Vagina (tissue), 2 donors: ENCODE measurements at regions not wholly inside any gene's neighbourhood (a gene's known extent, or its start where the extent isn't known, plus 50 kb on each side); places are given as distances from the start of the nearest gene placed in this dataset.
"Not testable (repeated sequence)": the region's sequence is repeated elsewhere in the genome, so short reads cannot be mapped to it uniquely, and the experiment has no call there.

ENCODE experiments used
- DNase-seq, 2 donors: peaks; one replicate each; pipeline ENCODE4 v3.0.0-alpha.2; 2017; ENCODE audit errors: extremely low spot score in 2 of 2
- H3K27ac ChIP-seq: fragments of 200-600 bp; sonication (generic); one replicate; pipeline ENCODE4 v1.5.1; 2019
- H3K27me3 ChIP-seq: fragments of 200-600 bp; sonication (generic); one replicate; pipeline ENCODE4 v1.5.1; 2019
- H3K36me3 ChIP-seq, 2 donors: fragments of 200-600 bp; sonication (generic); one replicate each; pipeline ENCODE4 v1.5.1; 2017 to 2019
- H3K4me1 ChIP-seq: fragments of 200-600 bp; sonication (generic); one replicate; pipeline ENCODE4 v1.5.1; 2019
- H3K4me3 ChIP-seq, 2 donors: fragments of 200-600 bp; sonication (generic); 1 replicate in 1 of 2; 2 replicates in 1 of 2; pipeline ENCODE4 v1.5.1; 2016 to 2019
- H3K9me3 ChIP-seq: fragments of 200-600 bp; sonication (generic); one replicate; pipeline ENCODE4 v1.5.1; 2019
- POLR2A ChIP-seq, 2 donors: fragments of 450-650 bp; IDR thresholded peaks; one replicate each; pipeline ENCODE4 v1.6.1; 2017; ENCODE audit warnings: antibody characterized with exemption in 2 of 2, mild to moderate bottlenecking in 2 of 2, moderate library complexity in 2 of 2
- POLR2AphosphoS5 ChIP-seq, 2 donors: sonication (generic); formaldehyde crosslinking; IDR thresholded peaks; one replicate each; pipeline ENCODE4 v1.9.0; 2017; ENCODE audit warnings: antibody characterized with exemption in 2 of 2, mild to moderate bottlenecking in 2 of 2, low read depth in 1 of 2; ENCODE audit not compliant: insufficient read depth in 1 of 2
- intact Hi-C: fragments of 100-400 bp; cut with DNase I; formaldehyde crosslinking; loops from one replicate; pipeline ENCODE4 v1.15.1; 2023
- TF ChIP-seq, protein P1 (sequence below), 3 experiments: fragments of 450-650 bp in 2 of 3; fragments of 200-600 bp in 1 of 3; sonication (generic) in 1 of 3; IDR thresholded peaks; one replicate each; pipeline ENCODE4 v1.5.1; 2017 to 2019; ENCODE audit warnings: antibody characterized with exemption in 3 of 3, mild to moderate bottlenecking in 2 of 3, moderate library complexity in 2 of 3

DNA sequence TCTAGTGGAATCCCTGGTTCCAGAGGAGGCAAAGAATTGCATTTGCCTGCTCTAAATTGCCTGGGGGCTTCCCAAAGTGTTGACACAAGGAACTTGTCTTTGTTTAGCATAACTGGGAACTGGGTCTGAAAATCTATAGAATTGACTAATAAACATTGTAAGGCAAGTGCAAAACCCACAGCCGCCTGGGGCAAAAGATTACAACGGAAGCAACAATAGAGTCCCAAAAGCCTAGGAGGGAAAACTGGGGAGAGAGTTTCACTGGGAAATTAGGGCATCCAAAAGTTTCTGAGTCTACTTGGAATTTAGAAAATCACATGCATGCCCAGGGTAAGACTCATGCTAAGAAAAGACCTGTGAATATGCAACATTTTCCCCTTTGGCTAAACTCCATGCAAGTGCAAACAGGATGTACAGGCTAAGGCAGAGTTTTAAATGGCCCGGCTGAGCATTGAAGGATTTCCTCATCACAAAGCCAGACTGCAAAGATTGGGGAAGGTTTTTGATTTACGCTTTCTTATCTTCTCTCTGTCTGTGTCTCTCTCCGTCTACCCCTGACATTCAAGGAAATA is 725.3 kb upstream of the NCAM2 start:
- H3K36me3 ChIP-seq, result no peaks in the 10 kb centered on the region
- TF ChIP-seq, protein P1, sequence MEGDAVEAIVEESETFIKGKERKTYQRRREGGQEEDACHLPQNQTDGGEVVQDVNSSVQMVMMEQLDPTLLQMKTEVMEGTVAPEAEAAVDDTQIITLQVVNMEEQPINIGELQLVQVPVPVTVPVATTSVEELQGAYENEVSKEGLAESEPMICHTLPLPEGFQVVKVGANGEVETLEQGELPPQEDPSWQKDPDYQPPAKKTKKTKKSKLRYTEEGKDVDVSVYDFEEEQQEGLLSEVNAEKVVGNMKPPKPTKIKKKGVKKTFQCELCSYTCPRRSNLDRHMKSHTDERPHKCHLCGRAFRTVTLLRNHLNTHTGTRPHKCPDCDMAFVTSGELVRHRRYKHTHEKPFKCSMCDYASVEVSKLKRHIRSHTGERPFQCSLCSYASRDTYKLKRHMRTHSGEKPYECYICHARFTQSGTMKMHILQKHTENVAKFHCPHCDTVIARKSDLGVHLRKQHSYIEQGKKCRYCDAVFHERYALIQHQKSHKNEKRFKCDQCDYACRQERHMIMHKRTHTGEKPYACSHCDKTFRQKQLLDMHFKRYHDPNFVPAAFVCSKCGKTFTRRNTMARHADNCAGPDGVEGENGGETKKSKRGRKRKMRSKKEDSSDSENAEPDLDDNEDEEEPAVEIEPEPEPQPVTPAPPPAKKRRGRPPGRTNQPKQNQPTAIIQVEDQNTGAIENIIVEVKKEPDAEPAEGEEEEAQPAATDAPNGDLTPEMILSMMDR (IDR thresholded peaks at IDR 0.05), result no peak
- TF ChIP-seq POLR2A (IDR thresholded peaks at IDR 0.05) (no peak), POLR2AphosphoS5 (IDR thresholded peaks at IDR 0.05; ENCODE audit: insufficient read depth in 1 of 2, low read depth in 1 of 2) (no peak)
- H3K4me1 ChIP-seq, result no peaks in the 10 kb centered on the region
- no peak for DNase-seq
- intact Hi-C loops, result no loop called here
- H3K9me3 ChIP-seq, result no peaks in the 10 kb centered on the region
- no peaks in the 10 kb centered on the region for H3K27me3 ChIP-seq
- no peak overlapping the region for H3K27ac ChIP-seq
- no peak overlapping the region for H3K4me3 ChIP-seq

DNA sequence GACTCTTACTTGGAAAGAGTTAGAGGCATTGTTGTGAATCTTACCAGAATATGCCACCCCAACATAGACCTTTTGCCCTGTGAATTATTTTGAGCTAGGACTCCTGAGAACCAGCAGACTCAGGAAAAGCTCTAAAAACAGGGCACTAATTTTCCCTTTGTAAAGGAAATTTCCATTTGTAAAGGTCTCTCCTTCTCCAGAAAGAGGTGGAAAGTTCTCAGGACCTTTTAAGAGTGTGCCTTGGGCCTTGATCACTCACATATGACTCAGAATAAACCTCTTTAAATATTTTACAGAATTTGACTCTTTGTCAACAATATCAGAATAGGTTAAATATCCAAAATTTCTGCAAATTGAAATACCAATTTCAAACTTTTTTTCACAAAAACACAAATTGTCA is 721.8 kb upstream of the NCAM2 start:
- Histone ChIP-seq H3K4me3 (no peak overlapping the region), H3K4me1 (no peaks in the 10 kb centered on the region), H3K27ac (no peak overlapping the region), H3K36me3 (no peaks in the 10 kb centered on the region), H3K9me3 (no peaks in the 10 kb centered on the region), H3K27me3 (no peaks in the 10 kb centered on the region)
- no peak for DNase-seq
- intact Hi-C loops, result no loop called here
- TF ChIP-seq, protein P1 (IDR thresholded peaks at IDR 0.05), result no peak
- TF ChIP-seq POLR2AphosphoS5 (IDR thresholded peaks at IDR 0.05; ENCODE audit: insufficient read depth in 1 of 2, low read depth in 1 of 2), result no peak
- no peak for TF ChIP-seq POLR2A (IDR thresholded peaks at IDR 0.05)

DNA sequence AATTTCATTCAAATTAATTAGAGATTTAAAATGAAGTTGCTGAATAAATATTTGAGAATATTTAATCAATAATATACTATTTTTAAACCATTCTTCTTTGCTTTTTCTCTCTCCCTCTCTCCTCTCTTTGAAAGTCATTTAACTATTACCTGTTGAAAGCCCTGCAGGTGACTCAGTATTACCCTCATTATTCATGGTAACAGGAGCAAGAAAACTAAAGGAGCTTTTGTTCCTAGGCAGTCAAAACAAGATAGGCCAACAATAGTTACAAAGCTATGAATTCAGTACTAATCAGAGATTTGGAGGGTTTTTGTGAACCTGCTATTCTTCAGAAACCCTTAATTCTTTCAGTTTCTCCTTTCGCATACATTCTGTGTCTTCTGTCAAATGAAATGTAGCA is 721.3 kb upstream of the NCAM2 start:
- no peak overlapping the region for H3K27ac ChIP-seq
- no peaks in the 10 kb centered on the region for H3K27me3 ChIP-seq
- H3K36me3 ChIP-seq, result no peaks in the 10 kb centered on the region
- H3K9me3 ChIP-seq, result no peaks in the 10 kb centered on the region
- TF ChIP-seq POLR2A (IDR thresholded peaks at IDR 0.05), result no peak
- TF ChIP-seq POLR2AphosphoS5 (IDR thresholded peaks at IDR 0.05; ENCODE audit: insufficient read depth in 1 of 2, low read depth in 1 of 2), result no peak
- TF ChIP-seq, protein P1 (IDR thresholded peaks at IDR 0.05), result no peak
- H3K4me1 ChIP-seq, result no peaks in the 10 kb centered on the region
- intact Hi-C loops, result no loop called here
- no peak overlapping the region for H3K4me3 ChIP-seq
- DNase-seq, result no peak

DNA sequence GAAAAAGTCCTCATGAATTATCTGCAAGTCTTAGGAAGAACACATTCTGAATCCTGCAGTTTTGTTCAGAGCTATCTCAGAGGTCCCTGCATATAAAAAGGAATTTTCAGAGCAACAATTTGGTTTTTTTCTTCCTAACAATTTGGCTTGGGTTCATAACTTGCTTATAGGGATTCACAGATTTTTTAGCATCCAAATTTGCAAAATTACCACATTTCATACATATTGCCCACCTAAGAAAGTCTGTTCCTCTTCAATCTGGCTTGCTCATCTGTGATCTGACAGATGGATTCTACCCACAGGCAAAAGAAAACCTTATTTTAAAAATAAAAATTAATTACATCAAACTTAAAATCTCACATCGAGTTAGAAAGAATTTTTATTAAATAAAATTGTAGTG is 714.4 kb upstream of the NCAM2 start:
- TF ChIP-seq, protein P1 (IDR thresholded peaks at IDR 0.05), result no peak
- TF ChIP-seq POLR2A (IDR thresholded peaks at IDR 0.05) (no peak), POLR2AphosphoS5 (IDR thresholded peaks at IDR 0.05; ENCODE audit: insufficient read depth in 1 of 2, low read depth in 1 of 2) (no peak)
- H3K27me3 ChIP-seq, result no peaks in the 10 kb centered on the region

DNA sequence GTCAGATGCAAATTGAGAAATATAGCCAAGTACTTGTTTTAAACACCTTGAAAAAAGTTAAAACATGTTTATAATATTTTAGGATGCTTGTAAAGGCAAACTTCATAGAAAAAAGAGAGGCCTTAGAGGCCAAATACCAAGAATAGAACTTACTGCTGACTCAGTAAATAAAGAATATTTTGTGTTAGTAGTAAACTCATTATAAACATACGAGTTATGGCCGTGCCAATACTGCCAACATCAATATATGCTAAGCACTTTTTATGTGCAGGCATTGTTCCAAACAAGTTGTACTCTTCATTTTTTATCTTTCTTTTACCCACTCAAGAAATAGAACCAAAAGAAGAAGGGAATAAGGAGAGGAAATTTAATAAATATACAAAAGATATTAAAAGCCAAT is 705.9 kb upstream of the NCAM2 start:
- TF ChIP-seq POLR2AphosphoS5 (IDR thresholded peaks at IDR 0.05; ENCODE audit: insufficient read depth in 1 of 2, low read depth in 1 of 2), result no peak
- TF ChIP-seq POLR2A (IDR thresholded peaks at IDR 0.05), result no peak
- TF ChIP-seq, protein P1 (IDR thresholded peaks at IDR 0.05), result no peak
- Histone ChIP-seq H3K27ac (no peak overlapping the region), H3K27me3 (no peaks in the 10 kb centered on the region), H3K4me1 (no peaks in the 10 kb centered on the region), H3K36me3 (no peaks in the 10 kb centered on the region), H3K4me3 (no peak overlapping the region), H3K9me3 (no peaks in the 10 kb centered on the region)
- intact Hi-C loops, result no loop called here
- DNase-seq, result no peak

More for the DNA sequence above, 714.4 kb upstream of the NCAM2 start:
- no peak for DNase-seq
- H3K4me3 ChIP-seq, result no peak overlapping the region
- H3K9me3 ChIP-seq, result no peaks in the 10 kb centered on the region
- H3K4me1 ChIP-seq, result no peaks in the 10 kb centered on the region
- intact Hi-C loops, result no loop called here
- no peak overlapping the region for H3K27ac ChIP-seq
- no peaks in the 10 kb centered on the region for H3K36me3 ChIP-seq

DNA sequence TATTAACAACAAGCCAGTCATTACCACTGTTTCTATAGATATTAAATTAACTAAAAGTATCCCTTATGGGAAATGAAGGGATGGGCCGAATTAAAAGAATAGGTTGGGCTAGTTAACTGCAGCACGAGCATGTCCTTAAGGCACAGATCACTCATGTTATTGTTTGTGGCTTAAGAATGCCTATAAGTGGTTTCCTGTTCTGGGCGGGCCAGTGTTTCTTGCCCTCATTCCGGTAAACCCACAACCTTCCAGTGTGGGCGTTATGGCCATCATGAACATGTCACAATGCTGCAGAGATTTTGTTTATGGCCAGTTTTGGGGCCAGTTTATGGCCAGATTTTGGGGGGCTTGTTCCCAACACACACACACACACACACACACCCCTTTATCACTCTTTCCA is 705.4 kb upstream of the NCAM2 start:
- H3K27ac ChIP-seq, H3K4me1 ChIP-seq, DNase-seq, H3K4me3 ChIP-seq, H3K9me3 ChIP-seq, H3K27me3 ChIP-seq, H3K36me3 ChIP-seq, intact Hi-C loops: not testable (repeated sequence)
